GM23338 (cell line): ENCODE measurements at regions not wholly inside any gene's neighbourhood (a gene's known extent, or its start where the extent isn't known, plus 50 kb on each side); places are given as distances from the start of the nearest gene placed in this dataset.

Source experiments
- ZNF114 ChIP-seq: fragments of 250-450 bp; sonication (Bioruptor Pico); IDR thresholded peaks from 2 replicates; pipeline ENCODE4 v1.5.0; 2020; ENCODE audit warnings: mild to moderate bottlenecking, moderate library complexity
- TF ChIP-seq, protein P1 (sequence below), 2 experiments: fragments of 200-600 bp in 1 of 2; sonication (generic) in 1 of 2; conservative IDR thresholded peaks; 2 replicates each; pipeline versions ENCODE4 v1.5.1 to v1.6.1; 2016 to 2017; ENCODE audit warnings: antibody characterized with exemption in 2 of 2, low read depth in 2 of 2, mild to moderate bottlenecking in 2 of 2, moderate library complexity in 1 of 2

- TF ChIP-seq, protein P1, sequence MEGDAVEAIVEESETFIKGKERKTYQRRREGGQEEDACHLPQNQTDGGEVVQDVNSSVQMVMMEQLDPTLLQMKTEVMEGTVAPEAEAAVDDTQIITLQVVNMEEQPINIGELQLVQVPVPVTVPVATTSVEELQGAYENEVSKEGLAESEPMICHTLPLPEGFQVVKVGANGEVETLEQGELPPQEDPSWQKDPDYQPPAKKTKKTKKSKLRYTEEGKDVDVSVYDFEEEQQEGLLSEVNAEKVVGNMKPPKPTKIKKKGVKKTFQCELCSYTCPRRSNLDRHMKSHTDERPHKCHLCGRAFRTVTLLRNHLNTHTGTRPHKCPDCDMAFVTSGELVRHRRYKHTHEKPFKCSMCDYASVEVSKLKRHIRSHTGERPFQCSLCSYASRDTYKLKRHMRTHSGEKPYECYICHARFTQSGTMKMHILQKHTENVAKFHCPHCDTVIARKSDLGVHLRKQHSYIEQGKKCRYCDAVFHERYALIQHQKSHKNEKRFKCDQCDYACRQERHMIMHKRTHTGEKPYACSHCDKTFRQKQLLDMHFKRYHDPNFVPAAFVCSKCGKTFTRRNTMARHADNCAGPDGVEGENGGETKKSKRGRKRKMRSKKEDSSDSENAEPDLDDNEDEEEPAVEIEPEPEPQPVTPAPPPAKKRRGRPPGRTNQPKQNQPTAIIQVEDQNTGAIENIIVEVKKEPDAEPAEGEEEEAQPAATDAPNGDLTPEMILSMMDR (conservative IDR thresholded peaks at IDR 0.05; ENCODE audit: low read depth in 2 of 2) = no peak
- TF ChIP-seq ZNF114 = no peak
Observed at GRCh38 chr13:76163761-76164160, 527.6 kb downstream of the LMO7 start.
